ENCODE measurements at regions not wholly inside any gene's neighbourhood (a gene's known extent, or its start where the extent isn't known, plus 50 kb on each side); places are given as distances from the start of the nearest gene placed in this dataset.
"Not testable (repeated sequence)": the region's sequence is repeated elsewhere in the genome, so short reads cannot be mapped to it uniquely, and the experiment has no call there.

DNA sequence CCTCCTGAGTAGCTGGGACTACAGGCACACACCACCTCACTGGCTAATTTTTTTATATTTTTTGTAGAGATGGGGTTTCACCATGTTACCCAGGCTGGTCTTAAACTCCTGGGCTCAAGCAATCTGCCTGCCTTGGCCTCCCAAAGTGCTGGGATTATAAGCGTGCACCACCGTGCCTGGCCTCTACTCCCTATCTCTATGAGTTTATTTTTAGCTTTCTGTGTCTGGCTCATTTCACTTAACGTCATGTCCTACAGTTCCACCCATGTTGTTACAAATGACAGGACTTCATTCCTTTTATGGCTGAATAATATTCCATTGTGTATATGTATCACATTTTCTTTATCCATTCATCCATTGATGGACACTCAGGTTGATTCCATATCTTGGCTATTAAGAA, 164.2 kb upstream of the ZNF648 start:
- not testable (repeated sequence) for DNase-seq

GRCh38 chr1:182221990-182222389, 160.5 kb upstream of the ZNF648 start:
- not testable (repeated sequence) for DNase-seq

GRCh38 chr1:182221367-182221766, 159.9 kb upstream of the ZNF648 start:
- DNase-seq, result not testable (repeated sequence)

- DNase-seq, result no peak
Measured at GRCh38 chr1:182217967-182218366, 156.5 kb upstream of the ZNF648 start.

- no peak for DNase-seq
Measured at GRCh38 chr1:182217071-182217470, 155.6 kb upstream of the ZNF648 start.

- DNase-seq, result no peak
Measured at GRCh38 chr1:182215764-182216163, 154.3 kb upstream of the ZNF648 start.

DNA sequence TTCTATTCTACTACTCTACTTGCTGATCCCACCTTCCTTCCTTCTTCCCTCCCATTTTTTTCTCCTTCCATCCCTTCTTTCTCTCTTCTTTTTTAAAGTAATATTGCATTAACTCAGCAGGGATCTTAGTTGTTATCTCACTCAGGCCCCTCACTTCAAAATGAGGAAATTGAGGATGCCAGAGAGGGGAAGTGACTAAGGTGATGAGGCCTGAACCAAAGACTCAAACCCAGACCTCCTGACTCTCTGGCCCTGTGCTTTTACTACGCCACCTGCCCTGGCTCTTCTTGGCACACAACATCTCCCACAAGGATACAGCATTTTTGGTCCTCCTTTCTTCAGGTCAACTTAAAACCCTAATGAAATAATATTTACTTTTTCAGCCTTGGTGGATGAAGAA, 151.7 kb upstream of the ZNF648 start:
- DNase-seq, result no peak

GRCh38 chr1:182211386-182211785, 149.9 kb upstream of the ZNF648 start:
- no peak for DNase-seq

DNA sequence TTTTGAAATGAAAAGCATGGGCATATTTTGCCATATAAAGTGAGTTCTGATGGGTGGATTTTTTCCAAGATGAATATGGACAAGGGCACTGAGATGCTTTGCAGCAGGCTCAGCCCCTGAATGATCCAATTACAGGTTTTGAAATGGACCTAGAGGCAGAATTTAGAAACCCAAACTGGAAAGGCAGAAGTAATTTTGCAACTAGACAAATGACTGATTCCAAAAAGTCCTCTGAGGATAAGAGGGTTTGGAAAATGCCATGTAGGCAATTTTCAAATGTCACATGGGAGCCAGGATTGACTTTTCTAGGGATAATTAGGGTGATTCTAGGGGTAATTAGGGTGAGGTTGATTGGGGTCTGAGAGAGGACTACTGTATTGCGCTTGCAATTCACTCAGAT, 148.9 kb upstream of the ZNF648 start:
- DNase-seq, result no peak

- DNase-seq, result no peak
Measured at GRCh38 chr1:182207300-182207699, 145.8 kb upstream of the ZNF648 start.

- no peak for DNase-seq
Measured at GRCh38 chr1:182206626-182207239, 145.2 kb upstream of the ZNF648 start.

- DNase-seq, result no peak
Measured at GRCh38 chr1:182205351-182206022, 144.0 kb upstream of the ZNF648 start.

DNA sequence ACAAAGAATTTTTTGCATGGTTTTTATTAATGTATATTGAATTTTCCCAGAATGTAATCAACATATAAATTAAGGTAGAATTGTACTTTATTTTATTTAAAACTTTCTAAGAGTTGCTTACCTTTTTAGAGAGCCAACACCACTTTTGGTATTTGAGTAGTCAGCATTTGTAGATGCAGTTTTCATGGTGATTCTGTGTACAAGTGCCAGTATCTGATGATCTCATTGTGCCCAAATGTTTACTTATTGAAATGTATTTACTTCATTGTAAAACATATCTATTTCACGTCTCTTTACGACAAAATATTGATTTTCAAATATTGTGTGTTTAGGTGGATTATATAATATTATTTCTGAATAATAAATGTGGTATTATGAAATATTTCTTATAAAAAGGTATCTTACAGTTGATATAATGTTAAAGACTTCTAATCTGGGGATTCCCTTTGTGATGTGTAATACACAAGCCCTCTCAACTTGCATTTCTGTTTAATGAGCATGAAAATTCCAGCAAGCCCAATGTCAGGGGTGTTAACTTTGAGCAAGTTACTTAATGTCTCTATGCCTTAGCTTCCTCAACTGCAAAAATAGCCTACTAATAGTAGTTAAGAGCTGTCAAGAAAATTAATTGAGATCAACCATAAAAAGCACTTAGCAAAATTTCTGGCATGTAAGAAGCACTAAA, 141.8 kb upstream of the ZNF648 start:
- no peak for DNase-seq

DNA sequence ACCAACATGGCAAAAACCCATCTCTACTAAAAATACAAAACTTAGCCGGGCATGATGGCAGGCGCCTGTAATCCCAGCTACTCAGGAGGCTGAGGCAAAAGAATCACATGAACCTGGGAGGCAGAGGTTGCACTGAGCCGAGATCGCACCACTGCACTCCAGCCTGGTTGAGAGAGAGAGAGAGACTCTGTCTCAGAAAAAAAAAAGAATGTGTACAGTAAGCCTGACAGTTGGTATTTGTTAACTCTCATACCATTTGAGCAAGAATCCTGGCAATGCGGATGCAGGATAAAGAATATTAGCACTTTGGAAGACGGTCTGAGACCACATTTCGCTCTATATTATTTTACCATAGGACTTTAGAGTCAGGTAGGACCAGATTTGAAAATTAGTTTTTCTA, 140.0 kb upstream of the ZNF648 start:
- not testable (repeated sequence) for DNase-seq

DNA sequence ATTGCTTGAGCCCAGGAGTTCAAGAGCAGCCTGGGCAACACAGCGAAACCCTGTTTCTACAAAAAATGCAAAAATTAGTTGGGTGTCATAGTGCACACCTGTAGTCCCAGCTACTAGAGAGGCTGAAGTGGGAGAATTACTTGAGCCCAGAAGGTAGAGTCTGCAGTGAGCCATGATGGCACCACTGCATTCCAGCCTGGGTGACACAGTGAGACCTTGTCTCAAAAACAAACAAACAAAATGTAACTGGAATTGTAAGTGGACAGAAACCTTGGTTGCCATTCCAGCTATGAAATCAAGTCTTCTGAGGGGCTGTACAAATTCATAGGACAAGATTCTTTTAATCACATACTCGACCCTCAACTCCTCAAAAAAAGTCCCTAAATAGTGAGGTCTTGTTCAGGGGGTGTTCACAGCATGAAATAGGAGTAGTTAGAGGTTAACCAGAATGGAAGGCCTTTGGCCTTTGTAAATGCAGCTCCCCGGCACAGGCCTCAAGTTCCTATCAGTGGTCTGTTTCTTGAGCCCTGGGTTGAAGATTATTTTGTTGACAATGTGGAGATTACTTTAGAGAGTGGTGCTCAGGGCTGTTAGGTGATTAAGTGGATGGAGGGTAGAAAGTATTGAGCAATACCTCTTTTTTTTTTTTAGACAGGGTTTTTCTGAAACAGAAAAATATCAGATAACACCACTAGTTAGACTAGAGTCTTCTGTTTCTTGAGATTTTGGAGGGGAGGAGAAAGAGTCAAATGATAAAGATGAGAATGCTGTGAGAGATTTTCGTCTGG, 138.7 kb upstream of the ZNF648 start:
- no peak for DNase-seq

GRCh38 chr1:182198006-182198605, 136.6 kb upstream of the ZNF648 start:
- DNase-seq, result no peak

- DNase-seq, result no peak
Measured at GRCh38 chr1:182196897-182197870, 135.7 kb upstream of the ZNF648 start.

DNA sequence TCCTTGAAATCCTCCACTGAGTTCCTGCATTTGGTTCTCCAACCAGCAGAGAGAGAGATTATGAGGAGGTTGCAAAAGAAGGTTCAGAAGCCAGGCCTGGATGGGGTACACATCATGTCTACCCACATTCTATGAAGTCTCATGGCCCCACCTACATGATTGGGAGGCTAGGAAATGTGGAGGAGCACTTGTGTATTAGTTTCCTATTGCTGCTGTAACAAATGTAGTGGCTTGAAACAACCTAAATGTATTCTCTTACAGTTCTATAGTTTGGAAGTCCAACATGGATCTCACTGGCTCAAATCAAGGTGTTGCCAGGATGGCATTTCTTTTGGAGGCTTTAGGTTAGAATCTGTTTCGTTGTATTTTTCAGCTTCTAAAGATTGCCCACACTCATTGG, 134.2 kb upstream of the ZNF648 start:
- no peak for DNase-seq

DNA sequence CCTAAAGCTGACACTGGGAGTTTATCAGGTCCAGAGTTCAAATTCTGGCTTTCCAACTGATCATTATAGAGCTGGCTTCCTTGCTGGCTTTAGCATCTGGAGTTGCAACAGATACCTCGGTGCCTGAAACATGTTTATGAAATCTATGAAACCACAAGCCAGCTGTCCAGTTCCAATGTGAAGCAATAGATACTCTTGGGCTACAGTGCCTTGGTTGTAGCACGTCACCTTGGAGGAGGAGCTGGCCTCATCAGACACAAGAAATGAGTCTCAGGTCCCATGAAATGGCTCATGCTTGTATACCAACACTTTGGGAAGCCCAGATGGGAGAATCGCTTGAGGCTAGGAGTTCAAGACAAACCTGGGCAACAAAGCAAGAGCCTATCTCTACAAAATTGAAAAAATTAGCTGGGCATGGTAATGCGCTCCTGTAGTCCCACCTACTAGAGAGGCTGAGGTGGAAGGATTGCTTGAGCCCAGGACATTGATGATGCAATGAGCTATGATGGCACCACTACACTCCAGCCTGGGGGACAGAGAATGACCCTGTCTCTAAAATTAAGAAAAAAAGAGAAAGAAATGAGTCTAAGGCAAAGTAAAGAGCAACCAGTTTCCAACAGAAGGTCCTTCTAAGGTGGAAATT, 132.5 kb upstream of the ZNF648 start:
- DNase-seq, result no peak

DNA sequence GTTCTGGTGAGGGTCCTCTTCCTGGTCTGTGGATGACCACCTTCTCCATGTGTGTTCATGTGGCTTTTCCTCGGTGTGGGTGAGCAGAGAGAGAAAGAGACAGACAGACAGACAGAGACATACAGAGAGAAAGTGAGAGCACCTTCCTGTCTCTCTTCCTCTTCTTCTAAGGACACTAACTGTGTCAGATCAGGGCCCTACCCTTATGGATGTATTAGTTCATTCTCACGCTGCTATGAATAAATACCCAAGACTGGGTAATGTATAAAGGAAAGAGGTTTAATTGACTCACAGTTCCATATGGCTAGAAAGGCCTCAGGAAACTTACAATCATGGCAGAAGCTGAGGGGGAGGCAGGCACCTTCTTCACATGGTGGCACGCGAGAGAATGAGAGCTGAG, 131.5 kb upstream of the ZNF648 start:
- DNase-seq, result no peak

GRCh38 chr1:182192215-182192614, 130.7 kb upstream of the ZNF648 start:
- DNase-seq, result no peak

All from stimulated activated CD4-positive, alpha-beta T cell treated with anti-CD3 and anti-CD28 coated beads, Interleukin-15, amount 100 ng/mL, for 24 hours (primary cell).